Activated naive CD8-positive, alpha-beta T cell treated with anti-CD3 and anti-CD28 coated beads for 36 hours (primary cell): ENCODE measurements at regions not wholly inside any gene's neighbourhood (a gene's known extent, or its start where the extent isn't known, plus 50 kb on each side); places are given as distances from the start of the nearest gene placed in this dataset.
"Not testable (repeated sequence)": the region's sequence is repeated elsewhere in the genome, so short reads cannot be mapped to it uniquely, and the experiment has no call there.

ENCODE experiments used
- DNase-seq: peaks from one replicate; pipeline ENCODE4 v3.0.0; 2021
- H3K27ac Mint-ChIP-seq: one replicate; pipeline ENCODE4 v1.8.0; 2022; ENCODE audit warnings: mild to moderate bottlenecking, moderate library complexity, mixed read lengths
- H3K27me3 Mint-ChIP-seq: one replicate; pipeline ENCODE4 v1.8.0; 2022; ENCODE audit warnings: mild to moderate bottlenecking, mixed read lengths
- H3K36me3 Mint-ChIP-seq: one replicate; pipeline ENCODE4 v1.8.0; 2021; ENCODE audit warnings: mild to moderate bottlenecking, mixed read lengths
- H3K4me1 Mint-ChIP-seq: one replicate; pipeline ENCODE4 v1.8.0; 2021; ENCODE audit warnings: mixed read lengths
- H3K4me3 Mint-ChIP-seq: one replicate; pipeline ENCODE4 v1.8.0; 2022; ENCODE audit warnings: mild to moderate bottlenecking, moderate library complexity, mixed read lengths
- H3K9me3 Mint-ChIP-seq: one replicate; pipeline ENCODE4 v1.8.0; 2022; ENCODE audit warnings: mixed read lengths

DNA sequence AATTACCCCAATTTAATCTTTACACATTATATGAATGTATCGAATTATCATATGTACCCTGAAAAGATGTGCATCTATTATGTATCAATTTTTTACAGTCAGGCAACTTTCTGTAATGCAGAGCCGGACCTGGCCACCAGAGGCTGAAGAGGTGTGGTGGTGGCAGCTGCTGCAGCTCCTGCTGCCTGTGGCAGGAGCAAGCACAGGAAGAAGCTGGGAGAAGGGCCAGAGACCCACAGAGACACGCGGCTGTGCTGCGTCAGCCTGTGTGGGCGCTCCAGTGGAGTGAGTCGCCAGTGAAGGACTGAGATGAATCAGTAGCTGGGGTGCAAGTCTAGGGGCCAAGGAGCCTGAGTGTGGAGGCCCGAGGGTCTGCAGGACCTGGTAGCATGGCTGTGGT lies 74.3 kb upstream of the COG2 start:
- Mint-ChIP-seq H3K9me3 (no peaks in the 10 kb centered on the region), H3K4me3 (no peak overlapping the region), H3K36me3 (no peaks in the 10 kb centered on the region), H3K27me3 (peaks cover 39% of the 10 kb centered on the region), H3K4me1 (peaks cover 2% of the 10 kb centered on the region), H3K27ac (no peak overlapping the region)
- peak; percentile 13 for DNase-seq

DNA sequence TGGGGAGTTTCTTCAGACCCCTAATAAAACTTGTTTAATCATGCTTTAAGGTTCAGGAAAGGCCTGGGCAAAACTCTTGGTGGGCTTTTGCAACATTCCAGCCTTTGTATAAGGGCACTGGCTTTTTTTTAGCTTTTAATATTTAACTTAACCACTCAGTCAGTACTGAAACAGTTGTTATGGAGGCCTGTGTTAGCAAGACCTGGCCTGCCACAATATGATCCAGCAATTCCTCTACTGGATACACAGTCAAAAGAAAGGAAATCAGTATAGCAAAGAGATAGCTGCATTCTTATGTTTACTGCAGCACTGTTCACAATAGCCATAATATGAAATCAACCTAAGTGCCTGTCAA lies 75.1 kb upstream of the COG2 start:
- peaks cover 2% of the 10 kb centered on the region for H3K4me1 Mint-ChIP-seq
- no peak for DNase-seq

DNA sequence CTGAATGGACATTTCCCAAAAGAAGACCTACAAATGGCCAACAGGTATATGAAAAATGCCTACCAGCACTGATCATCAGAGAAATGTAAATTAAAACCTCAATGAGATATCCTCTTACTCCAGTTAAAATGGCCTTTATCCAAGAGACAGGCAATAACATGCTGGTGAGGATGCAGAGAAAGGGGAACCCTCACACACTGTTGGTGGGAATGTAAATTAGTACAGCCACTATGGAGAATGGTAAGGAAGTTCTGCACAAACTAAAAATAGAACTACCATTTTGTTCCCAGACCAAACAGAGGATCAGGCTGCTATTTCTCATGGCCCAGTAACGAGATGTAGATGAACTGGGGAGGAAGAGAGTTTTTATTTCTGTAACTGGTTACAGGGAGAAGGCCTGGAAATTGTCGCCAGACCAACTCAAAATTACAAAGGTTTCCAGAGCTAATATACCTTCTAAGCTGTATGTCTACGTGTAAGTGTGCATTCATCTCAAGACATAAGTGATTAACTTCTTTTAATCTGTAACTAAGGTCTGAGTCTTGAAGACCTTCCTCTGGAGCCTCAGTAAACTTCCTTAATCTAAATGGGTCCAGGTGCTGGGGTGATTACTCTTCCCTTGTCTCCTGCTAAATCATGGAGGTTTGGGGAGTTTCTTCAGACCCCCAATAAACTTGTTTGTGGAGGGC lies 75.6 kb upstream of the COG2 start:
- not testable (repeated sequence) for H3K27ac Mint-ChIP-seq, H3K4me3 Mint-ChIP-seq, H3K4me1 Mint-ChIP-seq, H3K36me3 Mint-ChIP-seq, DNase-seq, H3K9me3 Mint-ChIP-seq
- peaks cover 34% of the 10 kb centered on the region for H3K27me3 Mint-ChIP-seq

More for the DNA sequence above, 75.1 kb upstream of the COG2 start:
- Mint-ChIP-seq H3K27ac (no peak overlapping the region), H3K9me3 (no peaks in the 10 kb centered on the region), H3K27me3 (peaks cover 37% of the 10 kb centered on the region), H3K4me3 (no peak overlapping the region), H3K36me3 (no peaks in the 10 kb centered on the region)

DNA sequence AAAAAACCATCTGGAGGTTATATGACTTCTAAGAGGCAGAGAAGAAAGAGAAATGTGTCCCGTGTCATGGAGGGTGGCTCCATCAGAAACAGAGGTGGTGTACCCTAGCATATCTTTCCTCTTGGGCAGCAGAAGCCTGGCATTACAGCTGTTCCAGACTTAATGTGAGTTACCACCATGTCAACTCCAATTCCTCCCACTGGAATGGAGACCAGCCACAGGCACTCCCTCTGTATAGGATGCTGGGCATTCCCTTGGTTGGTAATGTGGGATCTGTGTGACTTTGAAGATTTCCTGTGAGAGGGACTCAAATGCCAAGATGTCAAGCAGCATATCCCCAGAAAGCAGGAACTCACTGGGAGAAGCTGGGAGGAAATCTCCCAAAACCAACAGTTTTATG lies 77.1 kb upstream of the COG2 start:
- H3K27ac Mint-ChIP-seq = no peak overlapping the region
- H3K9me3 Mint-ChIP-seq = no peaks in the 10 kb centered on the region
- H3K4me3 Mint-ChIP-seq = no peak overlapping the region
- H3K4me1 Mint-ChIP-seq = peaks cover 2% of the 10 kb centered on the region
- DNase-seq = no peak
- peaks cover 29% of the 10 kb centered on the region for H3K27me3 Mint-ChIP-seq
- H3K36me3 Mint-ChIP-seq = no peaks in the 10 kb centered on the region

DNA sequence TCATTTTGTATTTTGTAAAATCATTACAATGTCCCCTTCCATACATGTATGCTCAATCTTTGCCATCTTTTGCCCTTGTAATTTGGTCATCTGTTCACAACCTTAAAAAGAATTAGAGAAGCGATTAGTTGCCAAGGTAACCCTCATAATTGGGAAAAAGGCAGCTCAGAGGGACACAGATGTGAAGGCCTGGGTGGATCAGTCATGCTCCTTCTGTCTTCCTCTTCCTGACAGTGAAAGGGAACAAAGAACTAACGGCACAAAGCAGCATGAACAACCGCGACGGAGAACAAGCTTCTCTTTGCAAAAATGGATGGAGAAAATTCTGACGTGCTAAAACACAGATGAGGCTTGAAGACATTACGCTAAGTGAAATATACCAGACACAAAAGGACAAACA lies 78.7 kb upstream of the COG2 start:
- no peak overlapping the region for H3K27ac Mint-ChIP-seq
- H3K27me3 Mint-ChIP-seq = peaks cover 25% of the 10 kb centered on the region
- H3K4me1 Mint-ChIP-seq = peaks cover 2% of the 10 kb centered on the region
- H3K9me3 Mint-ChIP-seq = no peaks in the 10 kb centered on the region
- no peaks in the 10 kb centered on the region for H3K36me3 Mint-ChIP-seq
- H3K4me3 Mint-ChIP-seq = no peak overlapping the region
- DNase-seq = no peak

DNA sequence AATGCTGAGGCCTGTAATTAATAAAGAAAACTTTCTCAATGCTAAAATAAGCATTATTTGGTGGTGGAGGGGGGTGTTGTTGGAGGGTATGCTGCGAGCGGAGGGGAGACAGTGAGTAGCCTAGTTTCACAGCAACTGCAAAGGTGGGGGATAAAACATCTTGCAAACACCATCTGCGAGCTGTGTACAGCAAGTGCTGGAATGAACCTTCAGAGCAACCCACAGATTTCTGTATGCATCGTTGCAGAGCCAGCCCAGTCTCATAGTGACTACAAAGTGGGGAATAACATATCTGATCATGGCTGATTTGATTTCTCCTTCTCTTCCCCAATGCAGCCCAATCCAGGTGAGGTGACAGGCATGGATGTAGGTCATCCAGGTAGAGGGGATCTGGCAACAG lies 80.7 kb upstream of the COG2 start:
- Mint-ChIP-seq H3K4me3 (no peak overlapping the region), H3K4me1 (no peaks in the 10 kb centered on the region)
- DNase-seq = no peak

DNA sequence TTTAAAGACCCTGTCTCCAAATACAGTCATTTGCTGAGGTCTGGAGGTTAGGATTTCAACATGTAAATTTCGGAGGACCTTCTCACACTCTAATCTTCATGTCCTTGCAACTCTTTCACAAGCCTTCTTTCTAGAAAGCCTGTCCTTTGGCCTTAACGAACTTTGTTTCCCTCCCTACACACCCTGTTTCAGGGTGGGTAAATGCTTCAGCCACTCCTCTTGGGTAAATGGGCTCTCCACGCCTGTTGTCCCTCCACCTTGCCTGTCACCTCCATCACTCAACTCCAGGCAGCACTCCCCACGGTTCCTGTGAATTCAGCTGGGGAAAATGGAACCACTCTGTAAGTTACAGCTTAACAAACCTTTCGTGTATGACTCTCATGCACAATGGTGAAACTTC lies 84.0 kb upstream of the COG2 start:
- Mint-ChIP-seq H3K36me3 (no peaks in the 10 kb centered on the region), H3K9me3 (no peaks in the 10 kb centered on the region), H3K27ac (no peak overlapping the region), H3K4me1 (no peaks in the 10 kb centered on the region), H3K27me3 (peaks cover 38% of the 10 kb centered on the region), H3K4me3 (no peak overlapping the region)
- no peak for DNase-seq

More for the DNA sequence above, 80.7 kb upstream of the COG2 start:
- Mint-ChIP-seq H3K27ac (no peak overlapping the region), H3K9me3 (no peaks in the 10 kb centered on the region), H3K27me3 (peaks cover 37% of the 10 kb centered on the region), H3K36me3 (no peaks in the 10 kb centered on the region)

DNA sequence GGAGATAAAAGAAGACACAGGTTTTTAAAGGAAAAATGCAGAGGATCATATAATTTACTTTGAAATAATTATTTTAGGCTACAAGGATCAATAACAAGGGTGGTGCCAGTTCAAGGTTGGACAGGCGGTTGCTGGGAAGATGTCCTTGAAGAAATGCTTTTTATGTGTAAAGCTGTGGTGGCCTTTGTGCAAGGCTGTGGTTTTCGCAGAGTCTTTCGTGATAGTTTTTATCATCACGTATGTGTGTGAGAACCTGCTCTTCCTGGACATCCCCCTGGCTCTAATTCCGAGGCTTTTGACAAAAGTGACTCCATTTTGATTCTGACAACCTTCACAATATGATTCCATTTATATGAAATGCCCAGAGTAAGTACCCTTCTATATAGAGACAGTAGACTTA lies 85.8 kb upstream of the COG2 start:
- H3K4me3 Mint-ChIP-seq = no peak overlapping the region
- no peak overlapping the region for H3K27ac Mint-ChIP-seq
- H3K4me1 Mint-ChIP-seq = no peaks in the 10 kb centered on the region
- no peak for DNase-seq
- peaks cover 46% of the 10 kb centered on the region for H3K27me3 Mint-ChIP-seq
- no peaks in the 10 kb centered on the region for H3K9me3 Mint-ChIP-seq
- H3K36me3 Mint-ChIP-seq = no peaks in the 10 kb centered on the region

DNA sequence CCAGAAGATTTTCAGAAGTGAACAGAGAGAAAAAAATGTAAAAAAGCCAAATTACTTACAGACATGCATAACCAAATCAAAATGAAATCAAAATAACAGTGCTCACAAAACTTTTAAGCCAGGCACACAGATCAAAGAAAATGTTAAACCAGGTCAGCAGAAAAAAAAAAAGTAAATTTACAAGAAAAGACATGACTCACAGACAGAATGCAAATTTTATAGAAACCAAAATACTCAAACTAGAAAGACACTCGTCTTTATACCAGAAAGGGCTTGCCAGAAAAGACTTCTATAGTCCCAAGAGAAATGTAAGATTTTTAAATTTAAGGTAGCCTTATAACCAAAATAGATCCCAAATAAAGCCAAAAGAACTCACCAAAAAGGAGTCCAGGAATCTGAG lies 86.5 kb upstream of the COG2 start:
- Mint-ChIP-seq H3K4me1 (no peaks in the 10 kb centered on the region), H3K27me3 (peaks cover 46% of the 10 kb centered on the region), H3K27ac (no peak overlapping the region), H3K9me3 (no peaks in the 10 kb centered on the region), H3K4me3 (no peak overlapping the region), H3K36me3 (no peaks in the 10 kb centered on the region)
- DNase-seq = no peak

DNA sequence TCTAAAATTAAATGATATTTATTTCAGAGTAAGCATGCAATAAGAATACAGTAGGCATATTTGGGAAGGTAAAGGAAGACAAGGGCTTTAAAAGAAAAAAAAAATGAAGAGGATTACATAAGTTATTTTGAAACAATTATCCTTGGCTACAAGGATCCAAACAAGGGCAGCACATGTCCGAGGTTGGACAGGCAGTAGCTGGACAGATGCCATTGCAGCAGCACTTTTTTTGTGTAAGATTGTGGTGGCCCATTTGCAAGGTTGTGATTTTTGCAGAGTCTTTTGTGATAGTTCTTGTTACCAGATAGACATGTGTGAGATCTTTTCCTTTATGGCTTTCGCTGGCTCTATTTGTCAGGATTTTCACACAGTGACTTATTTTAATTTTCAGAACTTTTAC lies 89.4 kb upstream of the COG2 start:
- H3K4me3 Mint-ChIP-seq = no peak overlapping the region
- no peaks in the 10 kb centered on the region for H3K9me3 Mint-ChIP-seq
- H3K4me1 Mint-ChIP-seq = no peaks in the 10 kb centered on the region
- H3K27me3 Mint-ChIP-seq = peaks cover 37% of the 10 kb centered on the region
- H3K36me3 Mint-ChIP-seq = no peaks in the 10 kb centered on the region
- no peak overlapping the region for H3K27ac Mint-ChIP-seq
- no peak for DNase-seq

DNA sequence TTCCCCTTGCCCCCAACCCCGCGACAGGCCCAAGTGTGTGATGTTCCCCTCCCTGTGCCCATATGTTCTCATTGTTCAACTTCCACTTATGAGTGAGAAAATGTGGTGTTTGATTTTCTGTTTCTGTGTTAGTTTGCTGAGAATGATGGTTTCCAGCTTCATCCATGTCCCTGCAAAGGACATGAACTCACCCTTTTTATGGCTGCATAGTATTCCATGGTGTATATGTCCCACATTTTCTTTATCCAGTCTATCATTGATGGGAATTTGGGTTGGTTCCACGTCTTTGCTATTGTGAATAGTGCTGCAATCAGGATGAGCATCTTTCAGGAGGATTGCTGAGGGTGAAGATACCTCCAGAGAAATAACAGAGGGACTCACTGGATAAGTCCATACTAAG lies 91.3 kb upstream of the COG2 start:
- H3K4me1 Mint-ChIP-seq, H3K9me3 Mint-ChIP-seq, DNase-seq, H3K36me3 Mint-ChIP-seq, H3K27ac Mint-ChIP-seq, H3K4me3 Mint-ChIP-seq: not testable (repeated sequence)
- H3K27me3 Mint-ChIP-seq = peaks cover 27% of the 10 kb centered on the region

DNA sequence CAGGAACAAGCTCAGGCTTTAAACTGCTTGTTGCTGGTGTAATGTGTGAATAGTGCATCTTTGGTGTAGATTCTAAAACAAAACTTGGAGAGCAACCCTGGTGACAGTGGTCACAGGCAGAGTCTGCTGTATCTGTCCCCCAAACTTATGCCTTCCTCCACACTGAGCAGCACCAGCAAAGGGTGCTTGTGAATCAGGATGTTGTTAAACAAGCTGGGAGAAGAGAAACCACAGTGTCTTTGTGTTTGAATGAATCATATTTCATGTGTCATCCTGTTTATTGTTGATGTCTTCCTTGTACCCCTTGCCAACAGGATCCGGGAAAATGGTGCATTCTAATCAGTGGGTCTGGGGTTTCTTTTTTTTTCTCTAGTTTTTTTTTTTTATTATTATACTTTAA lies 91.9 kb upstream of the COG2 start:
- Mint-ChIP-seq H3K27ac (no peak overlapping the region), H3K4me1 (no peaks in the 10 kb centered on the region), H3K27me3 (peaks cover 23% of the 10 kb centered on the region), H3K36me3 (no peaks in the 10 kb centered on the region), H3K4me3 (no peak overlapping the region), H3K9me3 (no peaks in the 10 kb centered on the region)
- DNase-seq = no peak

DNA sequence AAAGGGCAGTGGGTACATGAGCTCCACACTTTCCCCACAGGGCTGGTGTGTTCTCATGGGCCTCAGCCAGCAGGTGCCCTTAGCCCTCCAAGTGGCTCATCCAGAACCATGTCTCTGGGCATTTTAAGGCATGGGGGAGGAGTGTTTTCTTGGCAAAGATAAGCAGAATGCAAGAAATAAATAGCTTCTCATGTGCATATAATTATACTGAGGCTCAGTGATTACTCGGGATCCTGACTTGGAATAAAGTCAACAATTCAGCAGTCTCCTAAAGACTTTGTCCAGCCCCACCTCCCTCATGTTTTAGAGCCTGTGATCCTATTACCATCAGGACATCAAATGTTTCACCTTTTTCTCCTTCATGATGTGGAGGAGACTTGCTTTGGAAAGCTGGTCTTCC lies 92.7 kb upstream of the COG2 start:
- H3K36me3 Mint-ChIP-seq = no peaks in the 10 kb centered on the region

DNA sequence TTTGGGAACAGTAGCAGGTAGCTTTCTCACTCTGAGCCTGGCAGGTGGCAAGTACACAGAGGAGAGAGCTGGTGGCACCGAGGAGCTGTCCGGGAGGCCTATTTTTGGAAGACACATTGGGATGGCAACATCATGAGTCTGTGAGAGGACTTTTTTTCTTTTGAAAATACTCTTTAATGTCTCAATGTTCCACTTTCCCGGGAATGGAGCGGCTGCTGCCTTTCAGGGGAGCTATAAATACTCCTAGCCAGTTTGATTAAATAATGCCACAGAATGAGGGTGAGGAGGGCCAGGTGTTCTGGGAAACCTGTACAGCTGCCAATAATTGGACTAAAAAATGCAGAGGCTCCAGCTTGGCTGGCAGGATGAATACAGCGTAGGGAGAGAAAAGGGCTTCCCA lies 93.3 kb upstream of the COG2 start:
- H3K9me3 Mint-ChIP-seq = no peaks in the 10 kb centered on the region
- H3K4me3 Mint-ChIP-seq = no peak overlapping the region
- no peaks in the 10 kb centered on the region for H3K36me3 Mint-ChIP-seq
- H3K27ac Mint-ChIP-seq = no peak overlapping the region
- DNase-seq = no peak
- H3K27me3 Mint-ChIP-seq = peaks cover 14% of the 10 kb centered on the region
- no peaks in the 10 kb centered on the region for H3K4me1 Mint-ChIP-seq

More for the DNA sequence above, 92.7 kb upstream of the COG2 start:
- Mint-ChIP-seq H3K27ac (no peak overlapping the region), H3K4me3 (no peak overlapping the region), H3K9me3 (no peaks in the 10 kb centered on the region), H3K27me3 (peaks cover 19% of the 10 kb centered on the region), H3K4me1 (no peaks in the 10 kb centered on the region)
- no peak for DNase-seq

DNA sequence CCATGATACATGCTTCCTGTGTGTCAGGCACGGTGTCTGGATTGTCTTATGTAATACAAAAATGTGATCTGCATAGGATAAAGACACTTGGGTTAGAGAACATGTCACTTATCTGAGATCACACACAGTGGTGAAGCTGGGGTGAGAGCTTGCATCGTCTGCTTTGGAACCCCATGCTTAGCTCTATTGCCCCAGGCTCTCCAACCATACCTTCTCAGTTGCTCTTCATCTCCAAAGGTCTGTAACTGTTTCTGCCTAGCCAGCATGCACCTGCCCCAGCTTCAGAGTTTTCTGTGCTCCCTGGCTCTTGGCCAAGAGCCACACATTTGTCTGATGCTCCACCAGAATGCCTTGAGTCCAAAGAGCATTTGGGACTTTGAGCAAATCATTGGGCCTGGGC lies 93.9 kb upstream of the COG2 start:
- H3K4me3 Mint-ChIP-seq = no peak overlapping the region
- no peaks in the 10 kb centered on the region for H3K9me3 Mint-ChIP-seq
- H3K27me3 Mint-ChIP-seq = peaks cover 8% of the 10 kb centered on the region
- DNase-seq = no peak
- no peaks in the 10 kb centered on the region for H3K36me3 Mint-ChIP-seq
- no peak overlapping the region for H3K27ac Mint-ChIP-seq
- H3K4me1 Mint-ChIP-seq = no peaks in the 10 kb centered on the region

DNA sequence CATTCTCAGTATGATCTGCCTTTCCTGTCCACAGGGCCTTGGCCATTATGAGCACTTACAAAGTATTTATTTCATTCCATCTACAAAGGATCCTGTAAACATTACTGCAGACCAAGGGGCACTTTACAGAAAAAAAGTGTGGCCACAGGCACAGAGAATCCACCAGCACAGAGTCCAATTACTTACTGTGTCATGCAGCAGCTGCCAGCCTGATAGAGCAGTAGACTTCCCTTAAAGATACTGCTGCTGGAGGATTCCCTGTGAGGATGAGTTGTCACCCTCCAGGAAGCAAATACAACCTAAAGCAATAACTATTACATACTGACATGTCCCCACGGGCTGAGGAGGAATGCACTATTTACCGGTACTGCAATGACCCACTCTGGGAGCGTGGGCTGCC lies 97.1 kb upstream of the COG2 start:
- Mint-ChIP-seq H3K4me3 (no peak overlapping the region), H3K9me3 (no peaks in the 10 kb centered on the region), H3K27me3 (no peaks in the 10 kb centered on the region), H3K4me1 (no peaks in the 10 kb centered on the region), H3K27ac (no peak overlapping the region), H3K36me3 (no peaks in the 10 kb centered on the region)
- DNase-seq = no peak

DNA sequence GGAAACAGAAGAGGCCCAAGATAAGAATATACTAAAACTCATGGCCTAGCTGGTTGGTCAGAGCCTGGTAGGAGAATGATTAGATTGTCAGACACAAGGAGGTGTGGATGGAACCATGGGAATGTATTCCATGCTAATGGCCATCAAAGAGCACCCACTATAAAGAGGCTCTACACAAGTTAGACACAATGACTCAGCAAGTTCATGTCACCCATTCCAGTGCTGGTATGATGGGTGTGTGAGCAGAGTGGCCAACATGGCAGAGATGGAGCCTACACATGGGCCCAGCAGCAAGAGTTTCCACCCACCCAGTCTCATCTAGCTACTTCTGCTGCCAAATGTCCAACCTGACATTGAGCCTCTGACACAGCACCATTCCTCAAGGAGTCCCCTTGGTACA lies 97.5 kb upstream of the COG2 start:
- DNase-seq = no peak
- H3K27me3 Mint-ChIP-seq = no peaks in the 10 kb centered on the region
- H3K36me3 Mint-ChIP-seq = no peaks in the 10 kb centered on the region
- no peak overlapping the region for H3K4me3 Mint-ChIP-seq
- no peaks in the 10 kb centered on the region for H3K9me3 Mint-ChIP-seq
- no peaks in the 10 kb centered on the region for H3K4me1 Mint-ChIP-seq
- H3K27ac Mint-ChIP-seq = no peak overlapping the region
